ENCODE measurements at regions not wholly inside any gene's neighbourhood (a gene's known extent, or its start where the extent isn't known, plus 50 kb on each side); places are given as distances from the start of the nearest gene placed in this dataset.

DNA sequence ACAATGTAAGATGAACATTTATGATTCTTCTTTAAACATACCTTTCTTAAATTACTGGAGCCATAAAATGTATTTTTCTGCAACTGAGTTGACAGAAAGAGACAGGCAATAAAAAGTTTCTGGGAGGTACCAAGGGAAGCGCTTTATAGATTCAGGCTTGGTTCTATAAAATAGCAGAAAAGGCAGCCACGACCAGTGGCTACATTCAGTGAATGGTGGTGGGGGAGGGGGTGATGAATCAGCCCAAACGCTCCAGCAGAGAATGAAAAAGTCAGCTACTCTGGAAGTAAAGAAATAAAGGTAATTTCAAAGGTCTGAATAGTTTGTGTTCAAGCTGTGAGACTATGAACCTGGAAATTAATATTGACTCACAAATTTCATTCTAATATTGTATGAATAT, 456.1 kb downstream of the KCTD8 start:
- no peak for DNase-seq
- peaks cover 13% of the 10 kb centered on the region for H3K4me1 Mint-ChIP-seq (ENCODE audit: low read depth, unreplicated experiment)
- Histone ChIP-seq H3K4me1 (no peaks in the 10 kb centered on the region; the same call in 1 of the 2 replicates), H3K4me3 (ENCODE audit: low read depth, low read length) (no peak overlapping the region), H3K36me3 (ENCODE audit: control insufficient read depth, insufficient read depth, low read length) (no peaks in the 10 kb centered on the region), H3K9me3 (no peaks in the 10 kb centered on the region), H3K27me3 (replicated peaks; ENCODE audit: control insufficient read depth, insufficient read depth, low read length) (no peaks in the 10 kb centered on the region)
- no peaks in the 10 kb centered on the region for H3K36me3 Mint-ChIP-seq (ENCODE audit: insufficient read depth, unreplicated experiment)
- CTCF ChIA-PET = no interaction called here
- POLR2A ChIA-PET = no interaction called here
- H3K4me3 Mint-ChIP-seq (ENCODE audit: unreplicated experiment) = no peak overlapping the region
- intact Hi-C loops (cut with micrococcal nuclease; ENCODE audit: unreplicated experiment) = no loop called here
- H3K27me3 Mint-ChIP-seq (ENCODE audit: insufficient read depth, unreplicated experiment) = no peaks in the 10 kb centered on the region
- no TSS peak for BruUV-seq (replicated peaks)
- no peaks in the 10 kb centered on the region for H3K9me3 Mint-ChIP-seq (ENCODE audit: unreplicated experiment)
- TF ChIP-seq, protein P1, sequence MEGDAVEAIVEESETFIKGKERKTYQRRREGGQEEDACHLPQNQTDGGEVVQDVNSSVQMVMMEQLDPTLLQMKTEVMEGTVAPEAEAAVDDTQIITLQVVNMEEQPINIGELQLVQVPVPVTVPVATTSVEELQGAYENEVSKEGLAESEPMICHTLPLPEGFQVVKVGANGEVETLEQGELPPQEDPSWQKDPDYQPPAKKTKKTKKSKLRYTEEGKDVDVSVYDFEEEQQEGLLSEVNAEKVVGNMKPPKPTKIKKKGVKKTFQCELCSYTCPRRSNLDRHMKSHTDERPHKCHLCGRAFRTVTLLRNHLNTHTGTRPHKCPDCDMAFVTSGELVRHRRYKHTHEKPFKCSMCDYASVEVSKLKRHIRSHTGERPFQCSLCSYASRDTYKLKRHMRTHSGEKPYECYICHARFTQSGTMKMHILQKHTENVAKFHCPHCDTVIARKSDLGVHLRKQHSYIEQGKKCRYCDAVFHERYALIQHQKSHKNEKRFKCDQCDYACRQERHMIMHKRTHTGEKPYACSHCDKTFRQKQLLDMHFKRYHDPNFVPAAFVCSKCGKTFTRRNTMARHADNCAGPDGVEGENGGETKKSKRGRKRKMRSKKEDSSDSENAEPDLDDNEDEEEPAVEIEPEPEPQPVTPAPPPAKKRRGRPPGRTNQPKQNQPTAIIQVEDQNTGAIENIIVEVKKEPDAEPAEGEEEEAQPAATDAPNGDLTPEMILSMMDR (IDR thresholded peaks at IDR 0.05; ENCODE audit: insufficient read depth in 1 of 2, low read depth in 1 of 2, low read length in 1 of 2, severe bottlenecking in 1 of 2, unreplicated experiment in 1 of 2) = no peak
- H3K27ac Mint-ChIP-seq (ENCODE audit: unreplicated experiment) = no peak overlapping the region

DNA sequence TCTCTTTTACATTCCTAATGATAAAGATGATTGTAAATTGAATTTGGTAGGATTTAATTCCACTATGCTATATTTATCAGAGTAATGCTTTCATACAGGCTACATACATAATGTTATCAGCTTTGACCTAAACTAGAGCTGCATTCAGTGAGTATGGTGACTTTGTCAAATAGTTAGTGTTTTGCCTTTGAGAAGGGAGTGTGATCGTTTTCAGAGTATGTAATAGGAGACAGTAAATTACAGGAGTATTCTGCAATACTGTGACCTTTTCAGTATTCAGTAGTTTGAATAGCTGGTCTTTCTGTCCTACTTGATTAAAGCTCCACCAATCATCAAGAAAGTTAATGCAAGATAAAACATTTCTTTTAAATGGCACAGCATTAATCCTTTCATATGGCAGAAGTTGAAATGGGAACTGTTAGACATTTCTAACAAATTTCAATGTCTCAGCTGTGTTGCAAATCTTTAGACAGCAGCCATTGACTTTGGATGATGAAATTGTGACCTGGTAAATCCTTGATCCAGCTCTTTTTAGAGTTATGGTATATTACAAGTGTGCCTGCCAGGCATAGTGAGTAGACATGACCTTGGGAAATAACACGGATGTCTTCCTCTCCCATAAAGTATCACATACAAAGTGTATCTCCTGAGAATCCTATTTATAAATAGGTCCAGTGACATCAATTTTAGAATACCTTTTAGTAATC, 455.3 kb downstream of the KCTD8 start:
- Histone ChIP-seq H3K9me3 (no peaks in the 10 kb centered on the region), H3K36me3 (ENCODE audit: control insufficient read depth, insufficient read depth, low read length) (no peaks in the 10 kb centered on the region), H3K27me3 (replicated peaks; ENCODE audit: control insufficient read depth, insufficient read depth, low read length) (no peaks in the 10 kb centered on the region), H3K4me1 (no peaks in the 10 kb centered on the region; the same call in 1 of the 2 replicates), H3K4me3 (ENCODE audit: low read depth, low read length) (no peak overlapping the region)
- no TSS peak for BruUV-seq (replicated peaks)
- H3K4me3 Mint-ChIP-seq (ENCODE audit: unreplicated experiment) = no peak overlapping the region
- no peak for DNase-seq
- no peaks in the 10 kb centered on the region for H3K9me3 Mint-ChIP-seq (ENCODE audit: unreplicated experiment)
- no peaks in the 10 kb centered on the region for H3K36me3 Mint-ChIP-seq (ENCODE audit: insufficient read depth, unreplicated experiment)
- H3K27ac Mint-ChIP-seq (ENCODE audit: unreplicated experiment) = no peak overlapping the region
- no peaks in the 10 kb centered on the region for H3K27me3 Mint-ChIP-seq (ENCODE audit: insufficient read depth, unreplicated experiment)
- POLR2A ChIA-PET = no interaction called here
- TF ChIP-seq, protein P1 (IDR thresholded peaks at IDR 0.05; ENCODE audit: insufficient read depth in 1 of 2, low read depth in 1 of 2, low read length in 1 of 2, severe bottlenecking in 1 of 2, unreplicated experiment in 1 of 2) = no peak
- H3K4me1 Mint-ChIP-seq (ENCODE audit: low read depth, unreplicated experiment) = peaks cover 13% of the 10 kb centered on the region
- CTCF ChIA-PET = no interaction called here
- intact Hi-C loops (cut with micrococcal nuclease; ENCODE audit: unreplicated experiment) = no loop called here

DNA sequence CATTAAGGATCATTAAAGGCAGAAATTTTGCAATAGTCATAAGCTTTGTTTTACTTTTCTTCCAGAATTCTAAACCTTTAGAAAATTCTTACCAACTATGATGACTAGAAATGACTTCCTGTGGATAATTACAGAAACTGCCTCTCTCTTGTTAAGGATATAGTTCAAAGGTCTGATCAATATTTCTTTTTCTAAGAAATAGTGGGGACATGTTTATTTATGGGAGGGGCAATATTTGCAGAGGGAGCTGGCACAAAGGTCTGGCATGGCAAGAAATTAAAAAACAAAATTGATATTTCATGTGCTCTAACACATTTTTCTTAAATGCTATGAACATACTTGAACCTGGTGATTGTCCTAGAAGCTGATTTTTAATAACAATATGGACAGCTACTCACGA, 448.9 kb downstream of the KCTD8 start:
- no peak overlapping the region for H3K27ac Mint-ChIP-seq (ENCODE audit: unreplicated experiment)
- no peaks in the 10 kb centered on the region for H3K9me3 Mint-ChIP-seq (ENCODE audit: unreplicated experiment)
- no TSS peak for BruUV-seq (replicated peaks)
- no peaks in the 10 kb centered on the region for H3K4me1 Mint-ChIP-seq (ENCODE audit: low read depth, unreplicated experiment)
- DNase-seq = no peak
- no peaks in the 10 kb centered on the region for H3K9me3 ChIP-seq
- no peaks in the 10 kb centered on the region for H3K4me1 ChIP-seq
- intact Hi-C loops (cut with micrococcal nuclease; ENCODE audit: unreplicated experiment) = no loop called here
- no peaks in the 10 kb centered on the region for H3K36me3 ChIP-seq (ENCODE audit: control insufficient read depth, insufficient read depth, low read length)
- H3K4me3 ChIP-seq (ENCODE audit: low read depth, low read length) = no peak overlapping the region
- ChIA-PET POLR2A (no interaction called here), CTCF (no interaction called here)
- no peak overlapping the region for H3K4me3 Mint-ChIP-seq (ENCODE audit: unreplicated experiment)
- no peaks in the 10 kb centered on the region for H3K27me3 ChIP-seq (replicated peaks; ENCODE audit: control insufficient read depth, insufficient read depth, low read length)
- H3K36me3 Mint-ChIP-seq (ENCODE audit: insufficient read depth, unreplicated experiment) = no peaks in the 10 kb centered on the region
- H3K27me3 Mint-ChIP-seq (ENCODE audit: insufficient read depth, unreplicated experiment) = no peaks in the 10 kb centered on the region
- TF ChIP-seq, protein P1 (IDR thresholded peaks at IDR 0.05; ENCODE audit: insufficient read depth in 1 of 2, low read depth in 1 of 2, low read length in 1 of 2, severe bottlenecking in 1 of 2, unreplicated experiment in 1 of 2) = no peak

All from Caco-2 (cell line).